ENCODE measurements at regions not wholly inside any gene's neighbourhood (a gene's known extent, or its start where the extent isn't known, plus 50 kb on each side); places are given as distances from the start of the nearest gene placed in this dataset.

GRCh38 chr13:47136504-47136941, 239.7 kb upstream of the HTR2A start:
- Histone ChIP-seq H3K9me3 (ENCODE audit: control insufficient read depth, insufficient read depth, low read length) (no peaks in the 10 kb centered on the region), H3K4me3 (ENCODE audit: low read depth, low read length) (no peak overlapping the region), H3K27ac (ENCODE audit: low read depth, low read length) (no peak overlapping the region), H3K27me3 (ENCODE audit: control insufficient read depth, insufficient read depth, low read length) (no peaks in the 10 kb centered on the region)
- TF ChIP-seq CTCF (IDR thresholded peaks at IDR 0.05; ENCODE audit: low read depth, low read length) = no peak
- POLR2A ChIA-PET = no interaction called here
- DNase-seq (ENCODE audit: low read depth, low spot score) = no peak
- CTCF ChIA-PET = no interaction called here

- ChIA-PET CTCF (no interaction called here), POLR2A (no interaction called here)
- TF ChIP-seq CTCF (IDR thresholded peaks at IDR 0.05; ENCODE audit: low read depth, low read length) = no peak
- Histone ChIP-seq H3K27ac (ENCODE audit: low read depth, low read length) (no peak overlapping the region), H3K4me3 (ENCODE audit: low read depth, low read length) (no peak overlapping the region), H3K9me3 (ENCODE audit: control insufficient read depth, insufficient read depth, low read length) (no peaks in the 10 kb centered on the region), H3K27me3 (ENCODE audit: control insufficient read depth, insufficient read depth, low read length) (no peaks in the 10 kb centered on the region)
- no peak for DNase-seq (ENCODE audit: low read depth, low spot score)
These were observed 239.1 kb upstream of the HTR2A start for GRCh38 chr13:47135800-47136503.

- no peaks in the 10 kb centered on the region for H3K27me3 ChIP-seq (ENCODE audit: control insufficient read depth, insufficient read depth, low read length)
- no peaks in the 10 kb centered on the region for H3K9me3 ChIP-seq (ENCODE audit: control insufficient read depth, insufficient read depth, low read length)
- H3K4me3 ChIP-seq (ENCODE audit: low read depth, low read length) = no peak overlapping the region
- no peak for TF ChIP-seq CTCF (IDR thresholded peaks at IDR 0.05; ENCODE audit: low read depth, low read length)
- no peak for DNase-seq (ENCODE audit: low read depth, low spot score)
- ChIA-PET CTCF (no interaction called here), POLR2A (no interaction called here)
- H3K27ac ChIP-seq (ENCODE audit: low read depth, low read length) = no peak overlapping the region
These were observed 238.2 kb upstream of the HTR2A start for GRCh38 chr13:47134939-47135489.

- ChIA-PET POLR2A (no interaction called here), CTCF (no interaction called here)
- H3K9me3 ChIP-seq (ENCODE audit: control insufficient read depth, insufficient read depth, low read length) = no peaks in the 10 kb centered on the region
- no peaks in the 10 kb centered on the region for H3K27me3 ChIP-seq (ENCODE audit: control insufficient read depth, insufficient read depth, low read length)
- no peak for TF ChIP-seq CTCF (IDR thresholded peaks at IDR 0.05; ENCODE audit: low read depth, low read length)
- H3K27ac ChIP-seq (ENCODE audit: low read depth, low read length) = no peak overlapping the region
- H3K4me3 ChIP-seq (ENCODE audit: low read depth, low read length) = no peak overlapping the region
- DNase-seq (ENCODE audit: low read depth, low spot score) = no peak
These were observed 236.2 kb upstream of the HTR2A start for GRCh38 chr13:47133011-47133445.

- H3K9me3 ChIP-seq (ENCODE audit: control insufficient read depth, insufficient read depth, low read length) = no peaks in the 10 kb centered on the region
- CTCF ChIA-PET = no interaction called here
- H3K27me3 ChIP-seq (ENCODE audit: control insufficient read depth, insufficient read depth, low read length) = no peaks in the 10 kb centered on the region
- no peak overlapping the region for H3K4me3 ChIP-seq (ENCODE audit: low read depth, low read length)
- no peak for DNase-seq (ENCODE audit: low read depth, low spot score)
- no peak overlapping the region for H3K27ac ChIP-seq (ENCODE audit: low read depth, low read length)
- TF ChIP-seq CTCF (IDR thresholded peaks at IDR 0.05; ENCODE audit: low read depth, low read length) = no peak
- POLR2A ChIA-PET = no interaction called here
These were observed 232.6 kb upstream of the HTR2A start for GRCh38 chr13:47129461-47129860.

Measured in AG04450 (cell line).